ENCODE measurements at regions not wholly inside any gene's neighbourhood (a gene's known extent, or its start where the extent isn't known, plus 50 kb on each side); places are given as distances from the start of the nearest gene placed in this dataset.

GRCh38 chr9:90343366-90343765 lies 299.3 kb downstream of the DIRAS2 start:
- Histone ChIP-seq H3K4me3 (ENCODE audit: control insufficient read depth in 2 of 3, extremely low read depth in 1 of 3, insufficient read depth in 2 of 3, low read depth in 1 of 3, low read length in 3 of 3) (no peak overlapping the region), H3K9me1 (ENCODE audit: control insufficient read depth, extremely low read depth, insufficient read depth, low read length) (no peaks in the 10 kb centered on the region), H3K9ac (ENCODE audit: control insufficient read depth, extremely low read depth, insufficient read depth, low read length) (no peak overlapping the region), H2AFZ (ENCODE audit: control insufficient read depth, low read length) (no peak overlapping the region), H3K4me1 (ENCODE audit: control insufficient read depth, extremely low read depth, insufficient read depth, low read length) (peaks cover 30% of the 10 kb centered on the region), H3K4me2 (ENCODE audit: control insufficient read depth, extremely low read depth, insufficient read depth, low read depth, low read length) (peak overlapping the region; percentile 65), H3K36me3 (ENCODE audit: control insufficient read depth in 2 of 2, extremely low read depth in 1 of 2, insufficient read depth in 2 of 2, low read length in 2 of 2) (no peaks in the 10 kb centered on the region), H3K27me3 (ENCODE audit: control insufficient read depth, extremely low read depth, insufficient read depth, low read length) (no peaks in the 10 kb centered on the region), H3K27ac (ENCODE audit: control insufficient read depth, insufficient read depth, low read length) (peak overlapping the region; percentile 42), H3K9me3 (ENCODE audit: control insufficient read depth, low read depth, low read length) (no peaks in the 10 kb centered on the region), H3K79me2 (ENCODE audit: control insufficient read depth, insufficient read depth, low read length) (no peaks in the 10 kb centered on the region), H4K20me1 (ENCODE audit: control insufficient read depth, extremely low read depth, insufficient read depth, low read length) (no peaks in the 10 kb centered on the region)
- TF ChIP-seq EZH2 (IDR thresholded peaks at IDR 0.05; ENCODE audit: low read length) (no peak), CTCF (optimal IDR thresholded peaks at IDR 0.05 in 1 of 3, IDR thresholded peaks at IDR 0.05 in 1 of 3, conservative IDR thresholded peaks at IDR 0.05 in 1 of 3; ENCODE audit: extremely low read depth in 1 of 3, insufficient read depth in 2 of 3, low read length in 3 of 3) (no peak)
- DNase-seq (ENCODE audit: low read depth, low spot score): no peak
- peak; percentile 53 for FAIRE-seq
- dilution Hi-C loops (cut with MboI; ENCODE audit: extremely low pct_ligation_motif_present, low sequenced_read_pairs): no loop called here

DNA sequence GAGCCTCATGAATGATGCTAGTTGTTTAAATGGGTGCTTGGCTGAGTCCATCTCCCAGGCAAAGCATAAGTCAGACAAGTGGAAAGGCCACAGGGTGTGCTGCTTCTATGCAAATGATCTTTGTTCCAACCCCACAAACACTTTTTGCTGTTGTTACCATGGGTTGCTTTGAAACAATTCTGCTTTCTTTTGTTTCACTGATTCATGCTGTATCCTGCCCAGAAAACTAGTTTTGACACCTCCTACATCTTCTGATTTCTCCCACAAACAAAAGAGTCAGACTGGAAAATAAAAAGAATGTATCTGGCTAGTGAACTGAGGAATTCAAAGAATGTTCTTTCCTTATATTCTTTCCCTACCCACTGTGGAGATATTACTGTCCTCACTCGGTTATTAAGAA lies 298.6 kb downstream of the DIRAS2 start:
- Histone ChIP-seq H3K27ac (ENCODE audit: control insufficient read depth, insufficient read depth, low read length) (peak overlapping the region; percentile 56), H3K27me3 (ENCODE audit: control insufficient read depth, extremely low read depth, insufficient read depth, low read length) (no peaks in the 10 kb centered on the region), H2AFZ (ENCODE audit: control insufficient read depth, low read length) (no peak overlapping the region), H3K9ac (ENCODE audit: control insufficient read depth, extremely low read depth, insufficient read depth, low read length) (no peak overlapping the region), H3K9me3 (ENCODE audit: control insufficient read depth, low read depth, low read length) (no peaks in the 10 kb centered on the region), H4K20me1 (ENCODE audit: control insufficient read depth, extremely low read depth, insufficient read depth, low read length) (no peaks in the 10 kb centered on the region), H3K4me1 (ENCODE audit: control insufficient read depth, extremely low read depth, insufficient read depth, low read length) (peaks cover 30% of the 10 kb centered on the region), H3K4me2 (ENCODE audit: control insufficient read depth, extremely low read depth, insufficient read depth, low read depth, low read length) (peak overlapping the region; percentile 65), H3K79me2 (ENCODE audit: control insufficient read depth, insufficient read depth, low read length) (no peaks in the 10 kb centered on the region), H3K4me3 (ENCODE audit: control insufficient read depth in 2 of 3, extremely low read depth in 1 of 3, insufficient read depth in 2 of 3, low read depth in 1 of 3, low read length in 3 of 3) (no peak overlapping the region), H3K36me3 (ENCODE audit: control insufficient read depth in 2 of 2, extremely low read depth in 1 of 2, insufficient read depth in 2 of 2, low read length in 2 of 2) (no peaks in the 10 kb centered on the region), H3K9me1 (ENCODE audit: control insufficient read depth, extremely low read depth, insufficient read depth, low read length) (no peaks in the 10 kb centered on the region)
- TF ChIP-seq EZH2 (IDR thresholded peaks at IDR 0.05; ENCODE audit: low read length): no peak
- TF ChIP-seq CTCF (optimal IDR thresholded peaks at IDR 0.05 in 1 of 3, IDR thresholded peaks at IDR 0.05 in 1 of 3, conservative IDR thresholded peaks at IDR 0.05 in 1 of 3; ENCODE audit: extremely low read depth in 1 of 3, insufficient read depth in 2 of 3, low read length in 3 of 3): no peak
- DNase-seq (ENCODE audit: low read depth, low spot score) (peak; percentile 75), FAIRE-seq (peak; percentile 97)
- dilution Hi-C loops (cut with MboI; ENCODE audit: extremely low pct_ligation_motif_present, low sequenced_read_pairs): no loop called here

Data from keratinocyte (primary cell).